PC-9 (cell line): ENCODE measurements at regions not wholly inside any gene's neighbourhood (a gene's known extent, or its start where the extent isn't known, plus 50 kb on each side); places are given as distances from the start of the nearest gene placed in this dataset.

Experiments
- BruUV-seq: library from RNA; stranded (reverse); fragments of 400-500 nt; replicated peaks from 2 replicates; lab custom pipeline; 2021; lab: Mats Ljungman, UMichigan
- CTCF ChIA-PET: fragments of 300-600 bp; sonication (Branson Sonifier 250); formaldehyde crosslinking; loops from one replicate; lab custom pipeline; 2022; ENCODE audit warnings: antibody characterized with exemption; lab: Charles Lee
- POLR2A ChIA-PET: fragments of 300-600 bp; sonication (Branson Sonifier 250); formaldehyde crosslinking; loops from one replicate; lab custom pipeline; 2022; ENCODE audit warnings: antibody characterized with exemption; ENCODE audit not compliant: unreplicated experiment; lab: Charles Lee
- DNase-seq, 2 experiments: peaks; one replicate each; pipeline versions ENCODE4 v3.0.0 to v3.0.0-alpha.2; 2015 to 2022; ENCODE audit warnings: mixed read lengths in 1 of 2
- H2AFZ ChIP-seq: fragments of 200-600 bp; sonication (generic); 2 replicates; pipeline ENCODE4 v1.8.1; 2017; ENCODE audit warnings: antibody characterized with exemption
- H3F3A ChIP-seq: fragments of 200-600 bp; sonication (generic); 2 replicates; pipeline ENCODE4 v1.8.1; 2017; ENCODE audit warnings: antibody characterized with exemption, mild to moderate bottlenecking, low read depth; ENCODE audit not compliant: insufficient read depth
- H3K27ac ChIP-seq: fragments of 200-600 bp; sonication (generic); 2 replicates; pipeline ENCODE4 v1.6.1; 2016; ENCODE audit warnings: mixed run types
- H3K27me3 ChIP-seq: fragments of 200-600 bp; sonication (generic); 2 replicates; pipeline ENCODE4 v1.6.1; 2016; ENCODE audit warnings: low read depth, mixed run types; ENCODE audit not compliant: insufficient read depth
- H3K36me3 ChIP-seq: fragments of 200-600 bp; sonication (generic); 2 replicates; pipeline ENCODE4 v1.6.1; 2016; ENCODE audit warnings: low read depth, mixed run types
- H3K4me1 ChIP-seq: fragments of 200-600 bp; sonication (generic); replicated peaks from 2 replicates; pipeline ENCODE4 v1.6.1; 2016; ENCODE audit warnings: mixed run types; ENCODE audit not compliant: insufficient read depth
- H3K4me2 ChIP-seq: fragments of 200-600 bp; sonication (generic); 2 replicates; pipeline ENCODE4 v1.6.1; 2017; ENCODE audit warnings: mixed run types
- H3K4me3 ChIP-seq: fragments of 200-600 bp; sonication (generic); 2 replicates; pipeline ENCODE4 v1.6.1; 2016; ENCODE audit warnings: mixed run types
- H3K79me2 ChIP-seq: fragments of 200-600 bp; sonication (generic); 2 replicates; pipeline ENCODE4 v1.6.1; 2017; ENCODE audit warnings: low read depth, mixed run types
- H3K9me2 ChIP-seq: fragments of 200-600 bp; sonication (generic); 2 replicates; pipeline ENCODE4 v1.8.1; 2017; ENCODE audit warnings: mild to moderate bottlenecking; ENCODE audit not compliant: insufficient read depth
- H3K9me3 ChIP-seq: fragments of 200-600 bp; sonication (generic); 2 replicates; pipeline ENCODE4 v1.8.1; 2016; ENCODE audit warnings: low read depth; ENCODE audit not compliant: insufficient read depth
- H4K20me1 ChIP-seq: fragments of 200-600 bp; sonication (generic); 2 replicates; pipeline ENCODE4 v1.8.1; 2017; ENCODE audit not compliant: insufficient read depth
- CTCF ChIP-seq: fragments of 200-600 bp; sonication (generic); conservative IDR thresholded peaks from 2 replicates; pipeline ENCODE4 v1.6.1; 2017; ENCODE audit warnings: mixed run types, antibody characterized with exemption, mild to moderate bottlenecking, moderate library complexity
- EZH2 ChIP-seq: fragments of 200-600 bp; sonication (generic); IDR thresholded peaks from 2 replicates; pipeline ENCODE4 v1.8.0; 2017; ENCODE audit warnings: antibody characterized with exemption, low read depth
- intact Hi-C: fragments of 100-400 bp; cut with micrococcal nuclease; formaldehyde crosslinking; loops from one replicate; pipeline ENCODE4 v1.10.0; 2022; ENCODE audit not compliant: unreplicated experiment

- H3K4me2 ChIP-seq, result no peak overlapping the region
- no peaks in the 10 kb centered on the region for H3K4me1 ChIP-seq
- ChIA-PET CTCF (no interaction called here), POLR2A (no interaction called here)
- intact Hi-C loops, result no loop called here
- no peaks in the 10 kb centered on the region for H3K79me2 ChIP-seq
- H3K27me3 ChIP-seq, result peaks cover 29% of the 10 kb centered on the region
- no peaks in the 10 kb centered on the region for H3K9me3 ChIP-seq
- H3F3A ChIP-seq, result no peaks in the 10 kb centered on the region
- H2AFZ ChIP-seq, result no peak overlapping the region
- H3K4me3 ChIP-seq, result no peak overlapping the region
- no peaks in the 10 kb centered on the region for H3K36me3 ChIP-seq
- no peak for DNase-seq
- H3K27ac ChIP-seq, result no peak overlapping the region
- no TSS peak for BruUV-seq
- H3K9me2 ChIP-seq, result no peaks in the 10 kb centered on the region
- H4K20me1 ChIP-seq, result no peaks in the 10 kb centered on the region
- no peak for TF ChIP-seq EZH2
- no peak for TF ChIP-seq CTCF
Observed at GRCh38 chr1:37274486-37274885, 199.9 kb upstream of the ZC3H12A start.

- Histone ChIP-seq H3K4me2 (no peak overlapping the region), H3F3A (no peaks in the 10 kb centered on the region), H2AFZ (no peak overlapping the region), H3K4me3 (no peak overlapping the region), H3K27me3 (peaks cover 25% of the 10 kb centered on the region), H3K4me1 (no peaks in the 10 kb centered on the region), H3K27ac (no peak overlapping the region), H3K9me2 (no peaks in the 10 kb centered on the region), H3K9me3 (no peaks in the 10 kb centered on the region), H3K36me3 (no peaks in the 10 kb centered on the region), H3K79me2 (no peaks in the 10 kb centered on the region), H4K20me1 (no peaks in the 10 kb centered on the region)
- ChIA-PET POLR2A (no interaction called here), CTCF (no interaction called here)
- intact Hi-C loops, result no loop called here
- no TSS peak for BruUV-seq
- no peak for TF ChIP-seq EZH2
- TF ChIP-seq CTCF, result no peak
- DNase-seq, result no peak
Observed at GRCh38 chr1:37274938-37275631, 199.3 kb upstream of the ZC3H12A start.

GRCh38 chr1:37277366-37277765 lies 197.0 kb upstream of the ZC3H12A start:
- no peak for DNase-seq
- Histone ChIP-seq H3K4me2 (no peak overlapping the region), H2AFZ (no peak overlapping the region), H3F3A (no peaks in the 10 kb centered on the region), H3K4me1 (no peaks in the 10 kb centered on the region), H3K27ac (no peak overlapping the region), H3K4me3 (no peak overlapping the region), H3K36me3 (no peaks in the 10 kb centered on the region), H3K79me2 (no peaks in the 10 kb centered on the region), H3K27me3 (peaks cover 12% of the 10 kb centered on the region), H3K9me3 (no peaks in the 10 kb centered on the region), H4K20me1 (no peaks in the 10 kb centered on the region), H3K9me2 (no peaks in the 10 kb centered on the region)
- POLR2A ChIA-PET, result no interaction called here
- intact Hi-C loops, result no loop called here
- TF ChIP-seq CTCF (no peak), EZH2 (no peak)
- CTCF ChIA-PET, result no interaction called here
- BruUV-seq, result no TSS peak
